Trophoblast cell (in vitro differentiated cells and primary cell): ENCODE measurements at regions not wholly inside any gene's neighbourhood (a gene's known extent, or its start where the extent isn't known, plus 50 kb on each side); places are given as distances from the start of the nearest gene placed in this dataset.

Source experiments
- DNase-seq, 2 donors: peaks; one replicate each; pipeline ENCODE4 v3.0.0-alpha.2; 2016
- H2AFZ ChIP-seq: 2 replicates; pipeline ENCODE4 v1.6.1; 2013; ENCODE audit warnings: low read length, moderate library complexity, mild to moderate bottlenecking; ENCODE audit not compliant: insufficient read depth, poor library complexity
- H2AK5ac ChIP-seq: 2 replicates; pipeline ENCODE4 v1.6.1; 2013; ENCODE audit warnings: mild to moderate bottlenecking, low read length
- H2BK120ac ChIP-seq: 2 replicates; pipeline ENCODE4 v1.6.1; 2013; ENCODE audit warnings: low read length, mild to moderate bottlenecking, moderate library complexity; ENCODE audit not compliant: insufficient read depth, poor library complexity
- H2BK12ac ChIP-seq: 2 replicates; pipeline ENCODE4 v1.6.1; 2013; ENCODE audit warnings: mild to moderate bottlenecking, low read length, moderate library complexity
- H2BK5ac ChIP-seq: 2 replicates; pipeline ENCODE4 v1.6.1; 2013; ENCODE audit warnings: low read length, low read depth, moderate library complexity, mild to moderate bottlenecking; ENCODE audit not compliant: poor library complexity
- H3K14ac ChIP-seq: 2 replicates; pipeline ENCODE4 v1.6.1; 2013; ENCODE audit warnings: mild to moderate bottlenecking, low read length
- H3K18ac ChIP-seq: 2 replicates; pipeline ENCODE4 v1.6.1; 2013; ENCODE audit warnings: mild to moderate bottlenecking, low read length
- H3K23ac ChIP-seq: 2 replicates; pipeline ENCODE4 v1.6.1; 2013; ENCODE audit warnings: low read length
- H3K27ac ChIP-seq: 2 replicates; pipeline ENCODE4 v1.5.1; 2013; ENCODE audit warnings: low read depth, mild to moderate bottlenecking, inconsistent platforms, low read length, moderate library complexity
- H3K27me3 ChIP-seq: 2 replicates; pipeline ENCODE4 v1.6.1; 2013; ENCODE audit warnings: inconsistent platforms, mild to moderate bottlenecking, low read length, moderate library complexity; ENCODE audit not compliant: insufficient read depth
- H3K36me3 ChIP-seq, 2 experiments: 1 replicate in 1 of 2; 2 replicates in 1 of 2; pipeline ENCODE4 v1.6.1; 2013; ENCODE audit warnings: low read length in 2 of 2, mild to moderate bottlenecking in 2 of 2, moderate library complexity in 1 of 2; ENCODE audit not compliant: insufficient read depth in 2 of 2, control insufficient read depth in 1 of 2
- H3K4ac ChIP-seq: 2 replicates; pipeline ENCODE4 v1.6.1; 2013; ENCODE audit warnings: low read depth, mild to moderate bottlenecking, low read length, moderate library complexity
- H3K4me1 ChIP-seq, 2 experiments: 1 replicate in 1 of 2; 2 replicates in 1 of 2; pipeline ENCODE4 v1.6.1; 2013; ENCODE audit warnings: low read length in 2 of 2, mild to moderate bottlenecking in 2 of 2, moderate library complexity in 1 of 2; ENCODE audit not compliant: insufficient read depth in 2 of 2, control insufficient read depth in 1 of 2
- H3K4me2 ChIP-seq: 2 replicates; pipeline ENCODE4 v1.6.1; 2013; ENCODE audit warnings: inconsistent platforms, mild to moderate bottlenecking, low read length, moderate library complexity
- H3K4me3 ChIP-seq: 2 replicates; pipeline ENCODE4 v1.5.1; 2013; ENCODE audit warnings: mild to moderate bottlenecking, low read depth, low read length, inconsistent platforms
- H3K79me1 ChIP-seq: one replicate; pipeline ENCODE4 v1.6.1; 2013; ENCODE audit warnings: low read length
- H3K79me2 ChIP-seq: 2 replicates; pipeline ENCODE4 v1.6.1; 2013; ENCODE audit warnings: low read length, mild to moderate bottlenecking; ENCODE audit not compliant: control insufficient read depth, insufficient read depth, poor library complexity
- H3K9ac ChIP-seq: 2 replicates; pipeline ENCODE4 v1.6.1; 2013; ENCODE audit warnings: mild to moderate bottlenecking, low read length
- H3K9me3 ChIP-seq: 2 replicates; pipeline ENCODE4 v1.6.1; 2013; ENCODE audit warnings: low read depth, mild to moderate bottlenecking, control low read depth, inconsistent platforms, low read length; ENCODE audit not compliant: insufficient read depth
- H4K12ac ChIP-seq: 2 replicates; pipeline ENCODE4 v1.6.1; 2013; ENCODE audit warnings: low read depth, mild to moderate bottlenecking, low read length, moderate library complexity
- H4K8ac ChIP-seq: 2 replicates; pipeline ENCODE4 v1.6.1; 2013; ENCODE audit warnings: low read depth, mild to moderate bottlenecking, low read length, moderate library complexity
- H4K91ac ChIP-seq: one replicate; pipeline ENCODE4 v1.6.1; 2013; ENCODE audit warnings: low read depth, mild to moderate bottlenecking, low read length, moderate library complexity
- WGBS: extraction: QIAGEN DNeasy Blood & Tissue Kit; methylation state at CpG from one replicate; pipeline ENCODE4 v1.1.7; 2013; ENCODE audit warnings: missing lambda C conversion rate; ENCODE audit not compliant: insufficient read length, insufficient coverage; ENCODE audit errors: extremely low coverage; 5-methylcytosine and 5-hydroxymethylcytosine counted together

DNA sequence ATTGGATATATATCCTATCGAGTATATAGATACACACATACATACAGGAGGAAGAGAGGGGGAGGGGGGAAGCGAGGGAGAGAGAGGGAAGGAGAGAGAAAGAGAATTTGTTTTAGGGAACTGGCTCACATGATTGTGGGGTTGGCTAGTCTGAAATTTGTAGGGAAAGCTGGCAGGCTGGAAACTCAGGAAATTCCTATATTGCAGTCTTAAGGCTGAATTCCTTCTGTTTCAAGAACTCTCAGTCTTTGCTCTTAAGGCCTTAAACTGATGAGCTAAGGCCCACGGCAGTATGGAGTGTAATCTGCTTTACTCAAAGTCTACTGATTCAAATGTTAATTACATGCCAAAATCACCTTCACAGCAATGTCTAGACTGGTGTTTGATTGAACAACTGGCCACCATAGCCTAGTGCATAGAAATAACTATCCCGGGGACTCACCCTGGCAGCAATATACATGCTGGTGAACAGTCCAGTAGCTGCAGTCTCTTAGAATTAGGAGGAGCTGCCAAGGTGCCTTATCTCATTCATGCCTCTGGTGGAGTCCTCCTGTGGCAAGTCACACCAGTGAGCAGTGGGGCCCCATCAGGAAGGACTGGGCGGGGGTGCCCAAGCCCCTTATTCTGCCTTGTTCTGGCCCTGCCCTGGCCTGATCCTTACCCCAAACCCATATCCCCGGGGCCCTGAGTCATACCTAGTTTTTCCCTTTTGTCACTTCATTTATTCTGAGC lies 59.7 kb upstream of the AMPD3 start:
- Histone ChIP-seq H3K4me3 (no peak overlapping the region), H3K18ac (no peak overlapping the region), H2AFZ (no peak overlapping the region), H3K27ac (peak overlapping the region; percentile 37), H3K36me3 (no peaks in the 10 kb centered on the region), H4K12ac (no peak overlapping the region), H3K79me1 (peaks cover 2% of the 10 kb centered on the region), H3K9ac (no peak overlapping the region), H4K91ac (no peak overlapping the region), H3K79me2 (peaks cover 1% of the 10 kb centered on the region), H3K4me1 (peaks cover 9 to 10% of the 10 kb centered on the region in 2 experiments), H3K9me3 (peaks cover 2% of the 10 kb centered on the region), H2BK5ac (no peak overlapping the region), H3K4ac (no peak overlapping the region), H3K14ac (no peak overlapping the region), H2AK5ac (no peak overlapping the region), H3K4me2 (no peak overlapping the region), H2BK12ac (no peak overlapping the region), H4K8ac (no peak overlapping the region), H3K27me3 (no peaks in the 10 kb centered on the region), H2BK120ac (peak overlapping the region; percentile 15), H3K23ac (no peak overlapping the region)
- peak; percentile 69 to 77 for DNase-seq
- no CpG with 5 or more reads among the region's 6 CpGs for WGBS

DNA sequence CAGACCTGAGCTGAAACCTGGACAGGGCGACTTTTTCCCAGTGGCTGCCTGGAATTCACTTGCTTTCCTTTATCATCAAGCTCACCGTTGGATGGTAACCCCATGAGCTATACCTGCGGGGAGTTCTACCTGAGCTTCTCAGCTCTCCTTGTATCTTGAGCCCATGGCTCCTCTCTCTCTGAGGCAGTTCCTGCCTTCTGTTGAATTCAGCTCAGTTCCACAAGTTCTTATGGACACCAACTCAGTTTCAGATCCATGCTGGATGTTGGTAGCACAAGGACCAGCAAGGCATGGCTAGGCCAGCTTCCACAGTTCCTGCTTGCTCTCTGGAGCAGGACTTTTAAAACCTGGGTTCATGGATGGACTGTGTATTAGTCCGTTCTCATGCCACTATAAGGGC lies 58.3 kb upstream of the AMPD3 start:
- no peaks in the 10 kb centered on the region for H3K36me3 ChIP-seq
- no peak overlapping the region for H2BK12ac ChIP-seq
- H3K79me1 ChIP-seq: peaks cover 2% of the 10 kb centered on the region
- H3K14ac ChIP-seq: no peak overlapping the region
- H3K4ac ChIP-seq: no peak overlapping the region
- H3K27me3 ChIP-seq: no peaks in the 10 kb centered on the region
- no peak overlapping the region for H2AFZ ChIP-seq
- H2AK5ac ChIP-seq: no peak overlapping the region
- no peak overlapping the region for H3K4me3 ChIP-seq
- peaks cover 1% of the 10 kb centered on the region for H3K79me2 ChIP-seq
- H2BK5ac ChIP-seq: no peak overlapping the region
- no peak overlapping the region for H2BK120ac ChIP-seq
- no peak overlapping the region for H4K8ac ChIP-seq
- no peak overlapping the region for H3K4me2 ChIP-seq
- H3K9ac ChIP-seq: no peak overlapping the region
- H3K9me3 ChIP-seq: peaks cover 2% of the 10 kb centered on the region
- no CpG with 5 or more reads among the region's 4 CpGs for WGBS
- peaks cover 9 to 10% of the 10 kb centered on the region in 2 experiments for H3K4me1 ChIP-seq
- H3K18ac ChIP-seq: no peak overlapping the region
- H4K91ac ChIP-seq: no peak overlapping the region
- no peak overlapping the region for H4K12ac ChIP-seq
- H3K23ac ChIP-seq: no peak overlapping the region
- DNase-seq: no peak
- no peak overlapping the region for H3K27ac ChIP-seq

DNA sequence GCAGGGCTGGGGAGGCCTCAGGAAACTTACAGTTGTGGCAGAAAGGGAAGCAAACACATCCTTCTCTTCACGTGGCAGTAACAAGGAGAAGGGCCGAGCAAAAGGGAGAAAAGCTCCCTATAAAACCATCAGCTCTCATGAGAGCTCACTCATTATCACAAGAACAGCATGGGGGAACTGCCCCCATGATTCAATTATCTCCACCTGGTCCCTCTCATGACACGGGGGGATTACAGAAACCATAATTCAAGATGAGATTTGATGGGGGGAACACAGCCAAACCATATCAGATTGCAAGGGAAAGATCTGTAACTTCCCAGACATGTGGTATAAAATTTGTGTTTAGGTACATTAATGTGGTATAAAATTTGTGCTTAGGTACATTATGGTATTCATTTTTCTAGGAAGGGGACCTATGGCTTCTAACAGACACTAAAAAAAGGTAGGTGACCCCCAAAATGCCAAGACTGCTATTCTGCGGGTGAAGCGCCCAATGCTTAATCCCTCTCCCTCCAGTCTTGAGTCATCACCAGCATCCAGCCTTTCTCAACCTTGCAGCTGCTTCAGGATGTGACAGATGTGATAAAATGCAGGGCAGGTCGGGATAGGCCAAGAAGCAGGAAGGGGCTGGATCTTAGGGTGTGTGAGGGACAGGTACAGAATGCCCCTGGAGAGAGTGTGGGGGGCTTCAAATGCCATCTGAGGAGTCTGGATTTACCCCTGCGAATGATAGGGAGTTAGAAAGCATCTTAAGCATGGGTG lies 57.7 kb upstream of the AMPD3 start:
- no peak overlapping the region for H4K12ac ChIP-seq

DNA sequence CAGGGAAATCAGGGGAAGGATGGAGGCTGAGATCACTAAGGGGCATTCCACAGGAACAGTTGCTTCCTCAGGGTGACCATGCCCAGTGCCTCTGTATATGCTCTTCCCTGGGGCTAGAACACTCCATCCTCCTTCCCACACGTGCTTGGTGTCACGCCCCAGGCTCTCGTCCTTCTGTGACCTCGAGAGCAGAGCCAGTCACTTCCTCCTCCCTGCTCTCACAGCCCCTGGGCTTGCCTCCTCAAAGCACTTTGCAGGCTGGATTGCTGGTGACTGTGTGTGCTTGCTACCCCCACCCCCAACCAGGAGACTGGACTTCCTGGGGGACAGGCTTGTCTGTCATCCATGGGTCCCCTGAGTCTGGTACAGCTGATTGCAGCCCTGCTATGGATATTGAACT lies 56.5 kb upstream of the AMPD3 start:
- peaks cover 2% of the 10 kb centered on the region for H3K9me3 ChIP-seq
- no peak overlapping the region for H2AFZ ChIP-seq
- H2BK5ac ChIP-seq: no peak overlapping the region
- no peak overlapping the region for H4K12ac ChIP-seq
- peaks cover 2% of the 10 kb centered on the region for H3K79me1 ChIP-seq
- H3K79me2 ChIP-seq: peaks cover 1% of the 10 kb centered on the region
- no CpG with 5 or more reads among the region's 4 CpGs for WGBS
- no peak overlapping the region for H3K27ac ChIP-seq
- no peak overlapping the region for H4K8ac ChIP-seq
- H3K4ac ChIP-seq: no peak overlapping the region
- no peaks in the 10 kb centered on the region for H3K36me3 ChIP-seq
- H3K9ac ChIP-seq: no peak overlapping the region
- peak; percentile 79 to 89 for DNase-seq
- no peak overlapping the region for H3K18ac ChIP-seq
- no peak overlapping the region for H2BK120ac ChIP-seq
- H3K4me3 ChIP-seq: no peak overlapping the region
- no peak overlapping the region for H3K23ac ChIP-seq
- no peak overlapping the region for H2AK5ac ChIP-seq
- H3K27me3 ChIP-seq: no peaks in the 10 kb centered on the region
- peaks cover 9 to 10% of the 10 kb centered on the region in 2 experiments for H3K4me1 ChIP-seq
- H3K14ac ChIP-seq: no peak overlapping the region
- H3K4me2 ChIP-seq: no peak overlapping the region
- H4K91ac ChIP-seq: no peak overlapping the region
- H2BK12ac ChIP-seq: no peak overlapping the region

More for the DNA sequence above, 57.7 kb upstream of the AMPD3 start:
- H3K4ac ChIP-seq: no peak overlapping the region
- H4K8ac ChIP-seq: no peak overlapping the region
- H3K27me3 ChIP-seq: no peaks in the 10 kb centered on the region
- H3K14ac ChIP-seq: no peak overlapping the region
- H3K18ac ChIP-seq: no peak overlapping the region
- no peak overlapping the region for H2BK120ac ChIP-seq
- no peak overlapping the region for H3K27ac ChIP-seq
- H2AK5ac ChIP-seq: no peak overlapping the region
- no peak overlapping the region for H4K91ac ChIP-seq
- no CpG with 5 or more reads among the region's 7 CpGs for WGBS
- peaks cover 1% of the 10 kb centered on the region for H3K79me2 ChIP-seq
- H2AFZ ChIP-seq: no peak overlapping the region
- H3K9ac ChIP-seq: no peak overlapping the region
- no peaks in the 10 kb centered on the region for H3K36me3 ChIP-seq
- H3K23ac ChIP-seq: no peak overlapping the region
- DNase-seq: peak; percentile 40 to 64
- H2BK12ac ChIP-seq: no peak overlapping the region
- peaks cover 9 to 10% of the 10 kb centered on the region in 2 experiments for H3K4me1 ChIP-seq
- peaks cover 2% of the 10 kb centered on the region for H3K9me3 ChIP-seq
- peaks cover 2% of the 10 kb centered on the region for H3K79me1 ChIP-seq
- no peak overlapping the region for H3K4me2 ChIP-seq
- H3K4me3 ChIP-seq: no peak overlapping the region
- no peak overlapping the region for H2BK5ac ChIP-seq
